ENCODE measurements at regions not wholly inside any gene's neighbourhood (a gene's known extent, or its start where the extent isn't known, plus 50 kb on each side); places are given as distances from the start of the nearest gene placed in this dataset.
"Not testable (repeated sequence)": the region's sequence is repeated elsewhere in the genome, so short reads cannot be mapped to it uniquely, and the experiment has no call there.

DNA sequence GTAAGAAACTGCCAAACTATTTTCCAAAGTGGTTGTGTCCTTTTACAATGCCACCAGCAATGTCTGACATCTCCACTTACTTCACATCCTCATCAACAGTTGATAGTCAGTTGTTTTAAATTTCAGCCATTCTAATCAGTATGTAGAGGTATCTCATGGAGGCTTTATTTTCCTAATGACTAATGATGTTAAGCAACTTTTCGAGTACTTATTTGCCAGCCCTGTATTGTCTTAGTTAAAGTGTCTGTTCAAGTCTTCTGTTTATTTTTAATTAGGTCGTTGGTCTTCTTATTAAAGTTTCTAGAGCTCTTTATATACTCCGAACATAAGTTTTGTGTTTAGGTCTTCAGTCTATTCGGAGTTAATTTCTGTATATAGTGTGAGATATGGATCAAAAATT lies 54.9 kb upstream of the NBPF12 start:
- not testable (repeated sequence) for DNase-seq (ENCODE audit: low read depth)

DNA sequence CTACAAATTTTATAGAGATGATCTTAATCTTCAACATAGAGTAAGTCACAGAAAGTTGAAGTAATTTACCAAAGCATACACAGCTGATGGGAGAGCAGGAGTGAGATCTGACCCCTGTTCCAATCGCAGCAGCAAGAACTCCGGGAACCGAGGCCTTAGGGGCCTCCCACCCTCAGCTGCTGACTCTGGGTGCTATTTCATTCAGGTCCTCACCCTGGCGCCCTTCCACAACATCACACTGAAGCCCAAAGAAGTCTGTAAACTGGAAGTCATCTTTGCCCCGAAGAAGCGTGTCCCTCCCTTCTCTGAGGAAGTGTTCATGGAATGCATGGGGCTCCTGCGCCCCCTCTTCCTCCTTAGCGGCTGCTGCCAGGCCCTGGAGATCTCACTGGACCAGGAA lies 57.0 kb upstream of the NBPF12 start:
- DNase-seq (ENCODE audit: low read depth) = not testable (repeated sequence)

DNA sequence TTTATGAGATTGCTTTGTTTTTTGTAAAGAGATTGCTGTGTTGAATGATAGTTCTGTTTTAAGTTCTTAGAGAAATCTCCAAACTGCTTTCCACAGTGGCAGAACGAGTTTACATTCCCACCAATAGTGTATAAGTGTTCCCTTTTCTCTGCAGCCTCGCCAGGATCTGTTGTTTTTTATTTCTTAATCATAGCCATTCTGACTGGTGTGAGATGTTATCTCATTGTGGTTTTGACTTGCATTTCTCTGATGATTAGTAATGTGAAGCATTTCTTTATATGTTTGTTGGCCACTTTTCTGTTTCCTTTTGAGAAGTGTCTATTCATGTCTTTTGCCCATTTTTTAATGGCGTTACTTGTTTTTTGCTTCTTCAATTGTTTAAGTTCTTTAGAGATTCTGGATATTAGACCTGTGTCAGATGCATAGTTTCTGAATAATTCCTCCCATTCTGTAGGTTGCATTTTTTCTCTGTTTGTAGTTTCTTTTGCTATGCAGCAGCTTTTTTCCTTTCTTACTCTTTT lies 74.3 kb upstream of the NBPF12 start:
- DNase-seq (ENCODE audit: low read depth) = not testable (repeated sequence)

DNA sequence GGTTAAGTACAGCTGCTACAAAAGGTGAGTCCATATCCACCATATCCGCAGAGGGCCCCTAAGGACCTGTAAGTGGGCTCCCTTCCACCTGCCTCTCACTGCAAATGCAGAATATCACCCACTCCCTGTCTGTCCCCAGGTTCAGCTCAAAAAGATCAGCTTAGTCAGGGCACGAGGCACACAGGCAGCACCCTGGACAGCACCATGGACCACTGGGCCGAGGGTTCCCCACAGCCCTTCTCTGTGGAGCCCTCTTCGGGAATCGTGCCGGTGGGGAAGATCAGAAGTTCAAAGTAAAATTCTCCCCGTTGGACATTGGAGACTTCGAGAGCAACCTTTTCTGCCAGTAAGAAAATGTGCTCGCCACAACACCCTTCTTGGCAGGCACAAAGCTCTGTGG lies 85.0 kb upstream of the NBPF12 start:
- not testable (repeated sequence) for DNase-seq (ENCODE audit: low read depth)

DNA sequence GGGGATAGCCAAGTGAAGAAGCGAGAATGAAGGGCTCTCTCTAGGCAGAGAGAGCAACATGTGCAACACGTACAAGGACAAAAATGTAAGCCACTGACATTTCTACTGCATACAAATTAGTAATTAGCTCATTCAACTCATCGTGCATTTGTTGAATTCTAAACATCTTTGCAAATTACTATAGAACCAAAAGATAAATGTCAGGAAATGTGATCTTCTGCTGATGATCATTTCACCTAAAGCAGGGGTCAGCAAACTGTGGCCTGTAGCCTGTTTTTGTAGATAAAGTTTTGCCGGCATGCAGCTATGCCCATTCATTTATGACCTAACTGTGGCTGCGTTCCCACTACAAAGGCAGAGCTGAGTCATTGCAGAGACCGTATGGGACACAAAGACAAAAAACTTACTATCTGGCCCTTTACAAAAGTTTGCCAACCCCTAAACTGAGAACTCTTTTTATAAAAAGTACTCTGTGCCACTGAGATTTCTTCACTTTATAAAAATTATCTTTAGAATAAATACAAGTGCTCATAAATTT lies 87.7 kb upstream of the NBPF12 start:
- DNase-seq (ENCODE audit: low read depth) = not testable (repeated sequence)

DNA sequence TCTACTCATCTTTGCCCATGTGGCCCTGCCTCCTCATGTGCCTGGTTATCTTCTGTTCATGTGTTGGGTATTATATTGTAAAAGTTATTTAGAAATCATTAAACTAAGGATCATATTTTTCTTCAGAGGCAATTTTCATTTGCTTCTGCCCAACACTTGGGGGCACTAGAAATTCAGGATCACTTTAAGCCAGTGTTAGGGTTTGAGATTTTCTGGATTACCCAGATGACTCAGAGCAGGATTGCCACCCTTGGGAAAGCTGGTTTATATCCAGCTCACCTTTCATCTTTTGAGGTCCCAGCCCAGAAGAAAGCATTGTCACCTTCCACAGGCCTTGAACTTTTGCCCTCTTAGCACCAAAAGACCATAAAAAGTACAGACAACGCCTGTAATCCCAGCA lies 99.4 kb upstream of the NBPF12 start:
- DNase-seq (ENCODE audit: low read depth) = not testable (repeated sequence)

DNA sequence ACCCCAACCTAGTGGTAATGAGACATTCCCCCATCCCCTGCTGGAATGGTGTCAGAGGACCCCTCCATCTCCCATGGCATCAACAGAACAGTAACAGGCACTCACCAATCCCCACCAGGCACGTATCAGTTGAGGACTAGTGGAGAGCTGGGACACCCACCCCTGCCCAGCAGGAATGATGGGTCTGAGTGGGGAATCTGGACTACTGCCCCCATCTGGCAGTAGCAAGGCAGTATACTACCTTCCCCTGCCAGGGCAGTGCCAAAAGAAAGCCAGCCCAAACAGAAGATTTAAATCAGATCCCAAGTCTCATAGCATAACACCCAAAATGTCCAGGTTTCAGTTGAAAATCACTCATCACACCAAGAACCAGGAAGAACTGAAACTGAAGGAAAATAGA lies 111.2 kb upstream of the NBPF12 start:
- not testable (repeated sequence) for DNase-seq (ENCODE audit: low read depth)

DNA sequence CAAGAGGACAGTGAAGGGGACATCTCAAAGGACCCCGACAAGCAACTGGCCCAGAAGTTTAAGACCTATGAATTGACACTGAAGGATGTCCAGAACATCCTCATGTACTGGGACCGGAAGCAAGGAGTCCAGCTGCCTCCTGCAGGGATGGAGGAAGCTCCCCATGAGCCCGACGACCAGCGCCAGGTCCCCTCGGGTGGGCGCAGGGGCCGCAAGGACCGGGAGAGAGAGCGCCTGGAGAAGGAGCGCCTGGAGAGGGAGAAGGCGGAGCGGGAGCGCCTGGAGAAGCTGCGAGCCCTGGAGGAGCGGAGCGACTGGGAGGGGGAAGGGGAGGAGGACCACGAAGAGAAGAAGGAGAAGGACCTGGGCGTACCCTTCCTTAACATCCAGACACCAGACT lies 143.9 kb upstream of the NBPF12 start:
- not testable (repeated sequence) for DNase-seq (ENCODE audit: low read depth)

DNA sequence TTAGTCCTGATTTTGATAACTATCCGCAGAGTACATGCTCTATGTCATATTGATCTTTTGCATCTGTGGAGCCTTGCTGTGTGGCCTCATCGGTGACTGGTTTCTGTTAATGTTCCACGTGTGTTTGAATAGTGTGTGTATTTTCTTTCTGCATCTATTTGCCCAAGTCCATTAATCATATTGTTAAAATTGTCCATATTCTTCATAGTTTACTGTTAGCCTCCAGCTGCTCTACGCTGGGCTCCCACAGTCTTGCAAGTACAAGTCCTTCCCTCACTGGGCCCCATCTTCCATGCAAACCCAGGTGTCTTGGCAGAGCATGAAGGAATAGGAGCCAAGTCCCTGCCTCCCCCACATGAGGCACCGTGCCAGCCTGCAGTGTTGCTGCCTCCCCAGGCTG lies 145.4 kb upstream of the NBPF12 start:
- DNase-seq (ENCODE audit: low read depth) = not testable (repeated sequence)

DNA sequence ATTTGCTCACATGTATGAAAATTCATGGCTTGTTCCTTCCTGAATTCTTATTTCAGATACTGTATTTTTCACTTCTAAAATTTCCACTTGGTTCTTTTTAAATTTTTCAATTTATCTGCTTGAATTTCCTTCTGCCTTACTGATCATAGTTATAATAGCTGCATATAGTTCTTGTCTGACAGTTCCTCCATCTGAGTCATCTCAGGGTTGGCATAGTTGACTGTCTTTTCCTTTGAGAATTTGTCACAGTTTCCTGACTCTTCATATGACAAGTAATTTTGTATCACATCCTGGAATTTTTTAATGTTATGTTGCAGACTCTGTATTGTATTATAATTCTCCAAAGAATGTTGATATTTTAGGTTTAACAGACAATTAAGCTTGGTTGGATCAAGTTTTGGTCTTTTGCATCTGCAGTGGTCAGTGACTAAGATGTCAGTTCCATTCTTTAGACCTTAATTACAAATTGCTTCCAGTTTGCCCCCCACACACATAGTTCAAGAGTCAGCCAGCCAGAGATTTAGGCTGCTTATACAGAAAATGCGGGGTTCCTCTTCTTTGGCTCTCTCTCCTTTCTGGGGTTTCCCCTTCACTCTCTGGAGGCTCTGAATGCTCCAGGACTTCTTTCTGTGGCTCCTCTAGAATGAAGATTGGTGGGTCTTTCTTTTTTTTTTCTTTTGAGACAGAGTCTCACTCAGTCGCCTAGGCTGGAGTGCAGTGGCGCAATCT lies 153.7 kb upstream of the NBPF12 start:
- not testable (repeated sequence) for DNase-seq (ENCODE audit: low read depth)

DNA sequence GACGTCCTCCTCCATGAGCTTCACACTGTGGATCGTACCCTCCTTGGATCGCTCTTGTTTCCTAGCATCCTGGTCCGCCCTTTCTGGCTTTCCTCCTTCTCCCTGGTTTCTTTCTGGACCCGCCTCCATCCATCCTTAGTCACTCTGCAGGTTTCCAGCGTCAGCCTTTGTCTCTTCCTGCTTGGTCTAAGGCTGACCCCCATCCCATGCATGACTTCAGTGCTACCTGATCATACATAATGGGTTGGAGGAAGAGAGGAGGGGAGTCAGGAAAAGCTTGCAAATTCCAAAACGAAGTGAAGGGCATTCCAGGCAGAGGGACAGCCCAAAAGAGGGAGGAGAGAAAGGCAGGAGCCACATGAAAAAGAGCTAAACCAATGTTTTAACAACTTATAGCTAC lies 156.9 kb upstream of the NBPF12 start:
- DNase-seq (ENCODE audit: low read depth) = not testable (repeated sequence)

DNA sequence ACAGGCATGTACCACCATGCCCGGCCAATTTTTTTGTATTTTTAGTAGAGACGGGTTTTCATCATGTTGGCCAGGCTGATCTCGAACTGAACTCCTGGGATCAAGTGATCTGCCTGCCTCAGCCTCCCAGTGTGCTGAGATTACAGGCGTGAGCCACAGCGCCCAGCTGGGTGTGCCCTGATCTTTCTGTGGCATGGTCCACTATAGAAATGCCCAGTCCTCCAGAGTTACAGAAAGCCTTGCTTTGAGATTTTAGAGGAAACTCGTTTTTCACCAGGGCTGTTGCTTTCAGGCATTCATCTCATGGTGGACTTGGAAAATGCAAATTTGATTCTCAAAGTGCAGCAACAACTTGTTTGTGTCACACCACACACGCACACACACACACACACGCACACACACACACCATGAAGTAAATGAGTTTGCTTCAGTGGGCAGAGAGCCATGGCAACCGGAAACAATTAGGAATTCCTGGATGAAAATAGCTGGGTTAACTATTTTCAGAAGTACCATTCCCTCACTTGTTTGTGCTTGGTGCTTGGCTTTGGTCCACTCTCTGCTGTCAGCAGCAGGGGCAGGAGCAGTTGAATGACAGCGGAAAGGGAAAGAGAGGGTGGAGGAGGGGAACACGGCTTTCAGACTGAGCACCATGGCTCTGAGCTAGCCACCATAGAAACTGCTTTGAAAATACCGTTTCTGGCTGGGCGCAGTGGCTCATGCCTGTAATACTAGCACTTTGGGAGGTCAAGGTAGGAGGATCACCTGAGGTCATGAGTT lies 160.1 kb upstream of the NBPF12 start:
- not testable (repeated sequence) for DNase-seq (ENCODE audit: low read depth)

DNA sequence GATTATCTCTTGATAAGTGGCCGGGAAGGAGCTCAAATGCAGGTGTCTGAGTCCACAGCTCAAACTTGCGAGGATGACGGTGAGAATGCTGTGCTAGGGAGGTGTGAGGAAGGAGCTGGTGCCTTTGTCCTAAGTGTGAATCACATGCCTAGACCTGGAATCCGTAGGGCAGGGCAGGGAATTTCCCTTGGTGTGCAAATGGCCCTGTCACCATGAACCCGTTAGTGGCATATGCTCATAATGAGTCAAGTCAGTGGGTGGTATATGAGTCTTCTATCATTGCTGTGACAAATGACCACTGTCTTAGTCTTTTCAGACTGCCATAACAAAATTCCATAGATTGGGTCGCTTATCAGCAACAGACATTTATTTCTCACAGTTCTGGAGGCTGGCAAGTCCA lies 163.1 kb upstream of the NBPF12 start:
- not testable (repeated sequence) for DNase-seq (ENCODE audit: low read depth)

DNA sequence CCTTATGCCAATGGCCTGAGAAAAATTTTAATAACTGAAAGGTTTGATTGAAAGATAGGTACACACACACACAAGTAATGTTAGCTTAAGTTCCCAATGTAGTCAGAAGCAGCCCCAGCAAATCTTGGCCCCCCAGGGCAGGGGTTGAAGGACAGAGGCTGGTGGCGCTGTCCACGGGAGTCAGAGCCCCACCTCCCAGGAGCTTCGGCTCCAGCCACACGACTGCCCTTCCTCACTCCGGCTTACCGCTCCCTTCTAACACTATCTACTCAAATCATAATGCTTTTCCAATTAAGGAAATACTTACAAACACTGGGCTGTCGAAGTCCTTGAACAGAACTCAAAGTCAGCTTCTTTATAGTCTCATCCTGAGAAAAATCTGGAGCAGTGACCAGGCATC lies 163.9 kb upstream of the NBPF12 start:
- not testable (repeated sequence) for DNase-seq (ENCODE audit: low read depth)

DNA sequence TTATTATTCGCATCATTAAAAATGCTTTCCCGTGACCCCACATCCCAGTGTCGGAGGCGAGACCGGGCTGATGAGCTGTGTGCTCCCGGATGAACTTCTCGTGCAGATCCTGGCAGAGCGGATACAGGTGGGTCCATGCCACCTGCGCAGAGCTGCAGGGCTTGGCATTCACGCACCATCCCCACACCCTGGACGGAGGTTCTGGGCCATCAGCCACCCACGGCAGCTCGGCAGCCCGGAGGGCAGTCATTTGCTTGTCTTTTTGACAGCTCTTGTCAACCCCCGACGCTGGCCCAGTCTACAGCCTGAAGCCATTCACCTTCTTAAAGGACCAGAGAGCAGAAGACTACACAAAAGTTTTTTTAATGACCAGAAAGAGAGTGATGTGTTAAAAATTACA lies 166.7 kb upstream of the NBPF12 start:
- DNase-seq (ENCODE audit: low read depth) = not testable (repeated sequence)

DNA sequence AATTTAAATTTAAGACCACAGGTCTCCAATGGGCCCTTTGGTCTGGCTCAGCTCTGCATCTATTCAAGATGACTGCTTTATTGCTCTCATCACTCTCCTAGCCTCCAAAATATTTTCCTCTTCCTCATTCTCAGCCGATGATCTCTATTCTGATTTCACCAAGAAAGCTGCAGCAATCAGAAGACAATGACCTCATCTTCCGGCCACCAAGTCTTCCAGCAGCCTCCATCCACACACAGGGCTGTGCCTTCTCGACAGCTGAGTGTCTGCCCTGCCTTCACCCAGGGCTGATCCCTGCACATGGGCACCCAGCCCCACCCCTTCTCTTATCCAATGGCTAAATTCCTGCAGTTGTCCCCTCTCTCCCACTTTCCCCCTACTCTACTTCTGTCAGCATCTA lies 167.1 kb upstream of the NBPF12 start:
- DNase-seq (ENCODE audit: low read depth) = not testable (repeated sequence)

DNA sequence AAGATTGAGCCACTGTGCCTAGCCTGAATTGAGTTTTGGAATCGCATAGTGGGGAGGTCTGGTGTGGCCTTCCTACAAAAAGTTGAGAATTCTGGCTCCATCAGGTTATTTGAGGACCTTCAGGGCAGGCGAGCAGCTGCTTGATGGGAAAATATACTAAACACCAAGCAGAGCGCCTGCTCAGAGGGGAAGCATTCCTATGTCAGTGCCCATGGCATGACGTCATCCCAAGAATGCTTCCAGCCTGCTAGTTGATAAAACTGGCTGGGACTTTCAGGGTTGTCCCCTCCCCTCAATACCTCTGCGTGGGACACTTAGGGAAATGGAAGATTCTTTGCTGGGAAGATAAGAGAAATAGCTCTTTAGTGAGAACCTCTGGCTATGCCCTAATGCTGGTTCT lies 174.9 kb upstream of the NBPF12 start:
- DNase-seq (ENCODE audit: low read depth) = not testable (repeated sequence)

DNA sequence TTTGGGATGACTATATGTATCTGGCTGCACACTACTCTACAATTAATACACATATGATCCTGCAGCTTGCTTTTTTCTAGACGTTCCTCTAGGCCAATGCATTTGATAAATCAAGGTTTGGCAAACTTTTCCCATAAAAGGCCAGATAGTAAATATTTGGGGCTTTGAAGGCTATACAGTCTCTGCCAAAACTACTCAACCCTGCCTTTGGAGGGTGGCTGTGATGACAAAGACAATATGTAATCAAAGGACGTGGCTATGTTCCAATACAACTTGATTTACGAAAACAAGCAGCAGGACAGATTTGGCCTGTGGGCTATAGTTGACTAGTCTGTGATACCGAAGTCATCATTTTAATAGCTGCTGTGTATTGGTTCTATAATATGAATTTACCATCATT lies 181.3 kb upstream of the NBPF12 start:
- not testable (repeated sequence) for DNase-seq (ENCODE audit: low read depth)

DNA sequence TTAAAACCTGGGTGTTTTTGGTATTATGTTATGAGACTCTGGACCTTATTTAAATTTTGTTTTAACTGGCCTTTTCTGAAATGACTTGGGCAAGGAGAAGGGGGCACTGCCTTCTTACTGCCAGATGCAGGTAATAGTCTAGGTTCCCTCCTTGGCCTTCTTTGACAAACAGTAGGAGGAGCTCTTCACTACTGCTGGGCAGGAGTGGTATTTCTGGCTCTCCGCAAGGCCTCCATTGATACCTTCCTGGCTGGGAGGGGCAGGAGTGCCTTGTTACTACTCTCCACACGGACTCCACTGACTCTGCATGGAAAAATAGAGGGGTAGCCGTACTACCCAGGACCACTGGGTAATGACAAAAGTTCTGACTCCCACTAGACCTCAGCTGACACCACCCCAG lies 189.4 kb upstream of the NBPF12 start:
- DNase-seq (ENCODE audit: low read depth) = not testable (repeated sequence)

DNA sequence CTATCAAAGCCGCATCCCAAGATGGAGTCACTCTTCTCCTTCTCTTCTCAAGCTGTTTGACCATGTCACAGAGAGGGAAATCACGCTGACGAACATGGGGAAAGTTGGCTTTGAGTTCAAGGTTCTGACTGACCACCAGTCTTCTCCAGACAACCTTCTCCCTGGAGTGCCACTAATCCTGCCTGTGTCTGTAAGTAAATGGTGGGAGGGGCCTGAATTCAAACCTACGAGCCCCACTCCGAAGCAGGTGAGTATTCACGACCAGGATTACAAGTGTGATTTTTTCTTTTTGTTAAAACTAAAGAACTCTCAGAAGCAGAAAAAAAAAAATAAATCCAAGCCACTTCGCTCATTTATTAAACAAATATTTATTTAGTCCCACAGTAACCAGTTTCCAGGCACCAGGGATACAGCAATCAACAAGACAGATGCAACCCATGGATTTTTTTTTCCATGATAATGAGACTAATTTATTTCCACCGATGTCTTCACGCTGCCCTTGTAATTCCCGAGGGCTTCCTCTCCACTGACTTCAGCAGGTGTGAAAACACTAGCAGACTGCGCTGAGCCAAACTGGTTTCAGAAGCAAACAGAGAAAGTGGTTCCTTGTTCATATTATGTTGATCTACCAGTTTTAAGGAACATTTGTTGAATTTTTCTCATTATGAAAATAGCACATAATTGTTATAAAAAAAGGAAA lies 206.0 kb upstream of the NBPF12 start:
- not testable (repeated sequence) for DNase-seq (ENCODE audit: low read depth)

DNA sequence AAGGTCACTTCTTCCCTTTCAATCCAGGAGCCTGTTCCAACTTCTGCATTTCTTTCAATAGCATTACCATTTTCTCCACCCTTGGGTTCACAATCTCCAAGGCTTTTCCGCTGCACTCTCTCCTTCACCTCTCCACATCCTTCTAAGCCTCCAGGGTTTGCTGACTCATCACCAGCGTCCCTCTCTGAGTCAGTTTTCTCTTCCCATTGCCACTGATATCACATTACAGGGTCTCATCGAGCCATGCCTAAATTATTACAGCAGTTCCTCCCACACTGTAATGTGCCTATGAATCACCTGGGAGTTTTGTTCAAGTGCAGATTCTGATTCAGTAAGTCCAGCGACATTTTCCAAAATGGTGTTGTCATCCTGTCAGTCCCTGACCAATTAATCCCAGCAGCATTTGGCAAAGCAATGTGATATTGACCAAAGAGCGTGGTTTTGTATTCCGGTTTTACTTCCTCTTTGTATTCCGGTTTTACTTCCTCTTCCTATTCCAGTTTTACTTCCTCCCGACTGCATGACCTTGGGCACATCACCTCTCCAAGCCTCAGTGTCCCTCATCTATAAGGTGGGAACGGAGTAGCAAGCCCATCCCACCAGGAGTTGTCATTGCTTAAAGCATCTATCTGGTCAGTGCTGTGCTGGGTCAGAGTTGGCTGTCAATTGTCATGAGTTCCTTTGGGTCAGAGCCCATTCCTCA lies 208.3 kb upstream of the NBPF12 start:
- not testable (repeated sequence) for DNase-seq (ENCODE audit: low read depth)

DNA sequence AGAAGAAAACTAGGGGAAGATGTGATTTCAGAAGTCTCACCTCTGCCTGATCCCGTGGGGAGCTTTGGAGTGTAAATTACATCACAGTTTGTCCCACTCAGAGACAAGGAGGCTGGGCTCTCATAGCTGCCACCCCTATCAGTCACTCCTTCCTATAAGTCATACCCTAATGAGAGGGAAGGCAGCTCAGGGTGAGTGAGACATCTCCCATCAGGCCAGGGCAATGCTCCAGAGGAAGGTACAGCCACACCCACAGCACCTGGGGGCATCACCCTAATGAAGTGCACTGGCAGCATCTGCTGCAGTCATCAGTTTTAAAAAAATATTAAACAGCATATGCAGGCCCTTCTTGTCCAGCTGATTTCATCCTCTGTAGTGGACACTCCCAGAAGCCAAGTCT lies 223.1 kb upstream of the NBPF12 start:
- not testable (repeated sequence) for DNase-seq (ENCODE audit: low read depth)
